HG02763 (cell line): ENCODE measurements at regions not wholly inside any gene's neighbourhood (a gene's known extent, or its start where the extent isn't known, plus 50 kb on each side); places are given as distances from the start of the nearest gene placed in this dataset.

ENCODE experiments used
- ATAC-seq: cut with Tn5 transposase; IDR thresholded peaks from one replicate; pipeline ENCODE4 v1.9.1; 2021; ENCODE audit warnings: mild to moderate bottlenecking, moderate library complexity; ENCODE audit not compliant: unreplicated experiment

DNA sequence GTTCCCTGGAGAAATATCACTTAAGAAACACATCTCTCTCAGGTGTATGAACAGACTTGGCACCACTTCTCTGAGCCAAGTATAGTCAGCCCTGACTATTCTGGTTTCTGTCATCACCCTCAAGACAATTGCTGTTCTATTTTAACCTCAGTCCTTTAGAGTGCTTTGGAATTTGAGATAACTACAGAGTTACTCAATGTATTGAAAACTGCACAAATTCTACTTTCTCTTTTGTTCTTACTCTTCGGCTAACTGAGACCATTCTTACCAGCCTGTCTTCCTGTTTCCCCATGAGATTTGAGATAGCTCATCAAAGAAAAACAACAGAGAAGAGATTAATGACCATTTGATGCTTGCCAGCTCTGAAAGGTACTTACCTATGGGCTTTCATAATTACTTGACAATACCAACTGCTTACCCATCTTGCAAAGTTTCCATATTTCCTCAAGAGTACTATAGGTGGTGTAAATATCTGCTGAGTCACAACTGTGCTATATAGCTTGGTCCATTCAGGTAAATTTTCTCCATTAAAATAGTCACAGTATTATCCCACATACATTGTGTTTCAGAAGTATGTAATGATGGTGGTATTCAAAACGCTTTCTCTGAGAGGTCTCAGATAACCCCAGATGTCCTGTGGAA, 467.5 kb upstream of the CHST9 start:
- peak; percentile 58 for ATAC-seq

DNA sequence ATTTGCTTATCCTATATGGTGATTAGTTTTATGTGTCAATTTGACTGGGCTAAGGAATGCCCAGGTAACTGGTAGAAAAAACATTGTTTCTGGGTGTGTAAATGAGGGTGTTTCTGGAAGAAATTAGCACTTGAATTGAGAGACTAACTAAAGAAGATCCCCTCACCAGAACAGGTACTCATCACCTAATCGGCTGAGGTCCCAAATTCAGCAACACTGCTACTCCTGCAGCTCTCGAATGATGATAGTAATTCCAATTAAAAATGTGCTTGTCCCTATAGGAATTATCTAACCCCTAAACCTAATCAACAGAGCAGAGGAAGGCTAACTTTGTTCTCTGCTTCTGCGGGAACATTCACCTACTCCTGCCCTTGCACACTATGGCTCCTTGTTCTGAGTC, 464.5 kb upstream of the CHST9 start:
- no peak for ATAC-seq

DNA sequence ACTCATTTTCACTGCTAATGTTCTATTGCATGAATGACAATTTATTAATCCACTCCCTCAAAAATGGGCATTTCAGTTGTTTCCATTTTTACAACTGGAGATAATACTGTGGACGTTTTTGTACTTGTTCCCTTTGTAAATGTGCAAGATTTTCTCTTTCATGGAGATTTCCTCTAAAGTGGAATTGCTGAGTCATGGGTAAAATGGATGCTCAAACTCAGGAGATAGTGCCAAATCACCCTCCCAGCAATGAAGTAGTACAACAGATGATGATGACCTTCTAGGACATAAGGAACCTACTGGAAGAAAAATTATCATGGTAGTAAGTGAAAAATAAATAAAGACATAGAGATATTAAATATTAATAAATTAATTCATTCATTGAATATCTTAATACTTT, 460.8 kb upstream of the CHST9 start:
- no peak for ATAC-seq

DNA sequence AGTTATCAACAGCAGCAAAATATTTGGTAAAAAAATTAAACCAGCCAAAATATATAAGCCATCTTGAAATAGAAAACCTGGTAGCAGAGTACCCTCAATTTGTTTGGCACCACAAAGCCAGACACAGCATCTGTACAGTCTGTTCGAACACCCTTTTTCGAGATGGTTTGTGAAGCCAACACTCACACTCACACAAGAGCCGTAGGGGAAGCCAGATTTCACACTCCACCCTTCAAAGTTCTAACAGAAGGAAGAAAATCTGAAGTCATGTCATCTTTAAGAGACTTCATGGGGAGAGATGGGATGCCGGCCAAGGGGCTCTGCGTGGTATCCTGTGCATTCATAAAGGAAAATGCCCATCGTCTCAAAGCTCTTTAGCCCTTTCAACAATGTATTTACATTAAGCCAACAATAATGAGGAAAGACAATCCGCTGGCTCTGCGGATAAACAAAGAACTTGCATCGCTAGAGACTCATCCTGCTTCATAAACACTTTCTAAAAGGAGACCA, 451.5 kb upstream of the CHST9 start:
- ATAC-seq, result no peak

DNA sequence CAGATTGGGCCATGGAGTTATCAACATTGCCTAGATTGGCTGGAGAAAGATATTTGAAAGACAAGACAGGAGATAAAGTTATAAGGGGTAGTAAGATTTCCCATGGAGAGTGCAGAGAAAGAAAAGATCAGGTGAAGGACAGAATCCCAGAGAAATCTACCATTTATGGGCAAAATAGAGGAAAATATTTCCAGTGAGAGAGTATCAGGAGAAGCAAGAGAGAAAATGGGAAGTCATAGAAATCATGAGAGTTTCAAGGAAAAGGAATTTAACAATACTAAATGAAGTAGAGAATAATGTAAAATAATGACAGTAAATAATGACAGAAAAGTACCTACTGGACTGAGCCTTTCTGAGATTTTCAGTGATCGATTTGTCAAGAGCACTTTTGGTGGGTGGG, 447.6 kb upstream of the CHST9 start:
- ATAC-seq, result no peak

DNA sequence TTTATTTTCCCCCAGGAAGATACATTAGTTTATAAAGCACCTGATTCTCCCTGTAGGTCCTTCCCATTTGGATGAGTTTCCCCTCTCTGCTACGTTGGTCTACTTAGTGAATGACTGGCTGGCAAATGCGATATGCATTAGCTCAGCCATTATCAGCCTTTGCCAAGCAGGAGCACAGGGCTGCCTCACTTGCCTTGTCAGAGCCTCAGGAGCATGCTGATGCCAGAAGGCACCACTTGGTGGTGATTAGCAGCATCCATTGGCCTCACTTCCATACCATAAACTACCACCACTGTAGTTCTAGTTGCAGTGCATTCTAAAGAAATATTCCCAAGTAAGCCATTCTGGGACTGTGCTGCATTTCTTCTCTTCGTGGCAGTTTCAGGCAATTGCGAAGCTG, 442.8 kb upstream of the CHST9 start:
- ATAC-seq, result no peak

DNA sequence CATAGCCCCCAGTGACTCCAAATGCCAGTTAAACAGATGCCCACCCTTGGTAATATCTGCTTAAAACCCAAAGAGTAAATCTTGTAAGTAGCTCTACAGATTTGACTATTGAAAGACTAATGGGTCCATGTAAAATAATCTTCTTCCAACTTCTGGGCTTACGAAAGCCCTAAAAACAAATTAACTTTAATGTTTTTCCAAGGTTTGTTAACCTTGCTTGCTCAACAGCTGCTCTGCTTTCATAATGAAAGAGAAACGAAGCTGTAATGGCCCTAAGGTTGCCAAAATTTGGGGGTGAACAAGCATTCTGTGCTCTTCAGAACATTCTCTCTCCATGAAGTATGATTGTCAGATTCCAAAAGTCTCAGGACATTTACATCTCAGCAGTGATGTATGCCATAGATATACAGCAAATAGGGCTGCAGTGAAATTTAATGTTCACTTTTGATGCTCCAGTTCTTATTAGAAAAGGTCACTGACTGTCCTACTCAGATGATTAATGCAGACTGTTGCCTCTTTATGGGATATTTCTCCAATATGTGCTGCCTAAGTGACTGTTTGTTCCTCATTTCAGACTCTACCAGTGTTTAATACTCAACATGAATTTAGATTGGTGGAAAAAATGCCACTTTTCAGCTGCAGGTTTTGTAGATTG, 436.3 kb upstream of the CHST9 start:
- no peak for ATAC-seq

DNA sequence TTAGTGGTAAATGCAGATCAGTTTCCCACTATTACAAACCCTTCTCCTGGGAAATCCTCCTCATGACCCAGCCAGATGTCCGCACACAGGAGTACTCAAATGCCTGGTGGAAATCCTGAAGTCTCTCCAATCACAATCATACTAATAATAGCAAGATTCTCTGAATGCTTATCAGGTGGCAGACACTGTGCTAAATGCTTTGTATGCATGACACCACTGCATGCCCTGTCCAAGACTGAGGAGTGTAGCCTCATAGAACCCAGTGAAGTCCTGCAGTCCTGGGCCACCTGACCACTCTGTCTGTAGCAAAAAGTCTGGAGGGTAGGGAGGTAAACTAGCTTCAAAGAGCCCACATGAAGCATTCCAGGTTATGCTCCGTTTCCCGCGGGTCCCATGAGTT, 434.8 kb upstream of the CHST9 start:
- ATAC-seq, result no peak

DNA sequence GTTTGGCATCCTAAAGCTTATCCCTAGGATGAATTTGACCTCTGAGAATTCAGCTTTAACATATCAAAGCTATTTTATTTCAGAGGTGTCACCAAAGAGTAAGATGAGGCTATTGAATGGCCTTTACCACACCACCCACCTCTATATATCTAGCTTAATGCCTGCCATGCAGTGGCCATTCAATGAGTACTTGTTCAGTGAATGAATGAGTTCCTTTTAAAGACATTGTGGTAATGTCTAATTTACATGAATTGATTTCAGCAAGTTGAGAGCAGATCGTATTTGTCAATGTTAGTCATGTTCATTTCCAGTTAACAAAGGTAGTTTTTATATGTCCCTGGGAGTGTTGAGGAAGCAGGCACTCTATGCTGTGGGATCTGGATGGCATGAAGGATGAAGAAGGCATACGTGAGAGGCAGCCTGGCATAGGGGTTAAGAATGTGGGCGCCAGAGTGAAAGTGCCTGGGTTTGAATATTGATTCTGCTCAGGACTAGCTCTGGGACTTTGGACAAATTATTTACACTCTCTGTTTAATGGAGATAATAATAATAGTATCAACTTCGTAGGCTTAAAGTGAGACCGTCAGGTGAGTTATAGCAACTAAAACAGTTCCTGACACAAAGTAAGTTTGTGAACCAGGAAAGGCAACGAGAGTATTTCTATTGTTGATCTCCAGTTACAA, 434.1 kb upstream of the CHST9 start:
- ATAC-seq, result no peak

DNA sequence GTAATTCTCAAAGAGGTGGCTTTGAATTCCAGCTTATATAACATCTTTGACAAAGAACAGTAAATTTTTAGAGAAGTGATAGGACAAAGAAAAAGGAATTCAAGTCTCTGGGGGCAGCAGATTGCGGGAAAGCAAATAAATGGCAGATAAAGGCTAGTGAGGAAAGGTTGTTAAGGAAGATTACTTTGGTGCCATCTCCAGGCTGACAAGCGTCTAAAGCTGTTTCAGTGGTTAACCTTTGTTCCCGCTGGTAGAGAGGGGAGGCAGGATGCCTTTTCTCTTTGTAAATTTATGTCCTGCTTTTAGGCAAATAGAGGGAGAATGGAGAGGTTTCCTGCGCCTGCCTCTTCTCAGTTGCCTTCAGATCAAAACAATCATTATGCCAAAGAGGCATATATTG, 431.2 kb upstream of the CHST9 start:
- no peak for ATAC-seq

DNA sequence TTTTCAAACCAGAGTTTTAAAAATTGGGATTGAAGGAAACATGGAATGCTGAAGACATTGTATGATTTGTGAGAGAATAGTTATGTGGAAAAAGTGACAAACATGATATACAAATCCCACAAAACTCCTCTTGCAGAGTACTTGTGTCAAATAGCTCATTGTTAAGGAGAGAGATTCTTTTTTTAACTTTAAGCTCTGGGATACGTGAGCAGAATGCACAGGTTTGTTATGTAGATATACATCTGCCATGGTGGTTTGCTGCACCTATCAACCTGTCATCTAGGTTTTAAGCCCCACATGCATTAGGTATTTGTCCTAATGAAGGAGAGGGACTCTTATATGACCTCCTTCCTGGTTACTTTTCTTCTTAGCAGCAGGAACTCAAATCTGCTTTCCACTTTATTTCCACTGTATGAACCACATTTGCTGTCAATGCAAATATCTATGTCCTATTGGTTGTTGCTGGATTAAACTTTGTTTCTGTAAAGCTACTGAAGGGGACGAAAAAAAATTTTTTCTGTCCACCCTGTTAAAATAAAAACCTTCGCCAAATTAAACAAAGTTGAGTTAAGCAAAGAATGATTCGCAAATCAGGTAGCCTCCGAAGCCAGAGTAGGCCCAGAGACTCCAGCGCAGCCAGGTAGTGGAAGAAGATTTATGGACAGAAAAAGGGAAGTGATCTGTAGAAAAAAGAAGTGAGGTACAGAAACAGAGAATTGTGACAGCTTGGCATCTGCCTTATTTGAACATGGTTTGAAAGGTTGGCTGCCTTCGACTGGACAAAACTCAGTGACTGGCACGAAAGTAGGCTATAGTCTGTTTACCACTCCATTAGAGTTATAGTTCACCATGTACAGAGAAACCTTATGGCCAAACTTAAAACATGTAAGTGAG, 430.1 kb upstream of the CHST9 start:
- ATAC-seq, result no peak

DNA sequence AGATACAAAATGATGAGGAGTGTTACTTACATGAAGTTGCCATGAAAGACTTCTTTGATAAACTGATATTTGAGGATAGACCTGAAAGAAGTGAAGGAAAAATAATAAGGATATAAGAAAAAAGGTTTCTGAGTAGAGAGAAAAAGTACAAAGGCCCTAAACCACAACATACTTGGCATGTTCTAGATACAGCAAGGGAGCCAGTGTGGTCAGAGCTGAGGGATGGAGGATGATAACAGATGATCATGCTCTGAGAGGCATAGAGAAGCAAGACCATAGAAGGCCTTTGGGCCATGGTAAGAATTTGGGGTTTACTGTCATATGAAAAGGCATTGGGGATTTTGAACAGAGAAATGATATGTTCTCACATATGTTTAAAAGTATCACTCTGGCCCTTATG, 424.1 kb upstream of the CHST9 start:
- no peak for ATAC-seq

DNA sequence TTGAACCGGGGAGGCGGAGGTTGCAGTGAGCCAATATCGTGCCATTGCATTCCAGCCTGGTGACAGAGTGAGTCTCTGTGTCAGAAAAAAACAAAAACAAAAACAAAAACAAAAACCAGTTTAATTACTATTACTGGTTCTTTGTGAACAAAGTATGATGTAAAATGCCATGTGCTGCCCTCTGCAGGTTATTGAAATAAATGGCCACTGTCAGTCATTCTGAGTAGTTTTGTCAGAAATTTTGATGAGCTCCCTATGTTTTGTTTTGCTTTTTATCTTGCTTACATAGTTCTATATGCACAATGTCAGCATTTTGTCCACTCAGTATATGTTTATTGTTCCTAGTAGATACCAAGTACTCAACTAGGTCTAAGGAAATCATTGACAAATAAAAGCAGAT, 423.6 kb upstream of the CHST9 start:
- no peak for ATAC-seq

DNA sequence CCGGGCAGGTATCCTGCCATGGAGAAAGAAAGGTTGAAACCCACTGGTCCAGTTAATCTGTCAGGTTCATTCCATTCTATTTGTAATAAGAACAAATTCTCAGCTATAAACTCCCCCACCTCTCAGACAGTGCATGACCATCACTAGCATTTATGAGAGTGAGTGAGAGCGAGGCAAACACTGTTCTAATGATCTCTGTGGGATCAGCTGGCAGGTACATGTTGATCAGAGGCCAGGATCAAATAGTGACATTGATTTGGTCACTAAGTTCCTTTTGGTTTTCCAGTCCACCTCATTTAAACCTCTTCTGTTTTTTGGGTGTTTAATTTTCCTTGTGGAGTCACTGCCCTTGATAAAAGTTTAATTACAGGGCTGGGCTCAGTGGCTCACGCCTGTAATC, 423.1 kb upstream of the CHST9 start:
- ATAC-seq, result no peak

DNA sequence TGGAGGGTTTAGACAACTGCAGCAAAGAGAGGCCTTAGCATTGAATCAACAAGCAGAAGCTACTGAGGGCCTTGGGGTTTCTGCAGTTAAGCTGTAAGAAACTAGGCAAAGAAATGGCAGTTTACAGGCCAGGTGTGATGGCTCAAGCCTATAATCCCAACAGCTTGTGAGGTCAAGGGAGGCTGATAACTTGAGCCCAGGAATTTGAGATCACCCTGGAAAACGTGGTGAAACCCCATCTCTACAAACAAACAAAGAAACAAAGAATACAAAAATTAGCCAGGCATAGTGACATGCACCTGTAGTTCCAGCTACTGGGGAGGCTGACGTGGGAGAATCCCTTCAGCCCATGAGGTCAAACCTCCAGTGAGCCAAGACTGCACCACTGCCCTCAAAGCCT, 421.6 kb upstream of the CHST9 start:
- ATAC-seq, result no peak

DNA sequence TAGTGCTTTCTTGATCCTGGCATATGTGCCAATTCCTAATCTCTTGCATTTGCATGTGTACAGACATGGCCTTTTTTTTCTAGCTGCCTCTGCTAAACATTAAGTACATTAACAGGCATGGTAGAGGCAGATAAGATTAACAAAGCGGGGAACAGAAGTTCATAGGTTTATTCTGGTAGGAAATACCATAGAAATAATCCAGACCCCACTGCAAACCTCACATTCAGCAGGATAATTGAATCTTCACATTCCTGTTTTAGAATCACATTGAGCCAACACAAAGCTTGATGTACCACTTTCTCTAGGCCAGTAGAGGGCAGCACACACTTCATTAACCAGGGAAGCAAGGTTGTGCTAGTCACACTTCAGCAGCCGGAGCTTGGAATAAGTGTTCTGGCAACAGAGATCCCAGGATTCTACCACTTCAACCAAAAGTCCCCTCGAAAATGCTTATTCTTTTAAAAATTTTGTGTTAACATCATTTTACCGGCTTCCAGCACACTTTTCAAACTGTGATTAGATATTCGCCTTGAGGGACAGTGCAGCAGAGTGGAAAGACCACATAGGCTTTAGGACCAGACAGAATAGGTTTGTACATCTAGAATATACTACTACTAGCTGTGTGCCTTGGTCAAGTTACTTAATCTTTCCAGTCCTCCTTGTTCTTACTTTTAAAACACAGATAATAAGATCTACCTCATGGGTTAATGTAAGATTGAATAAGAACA, 420.2 kb upstream of the CHST9 start:
- ATAC-seq, result peak; percentile 91

DNA sequence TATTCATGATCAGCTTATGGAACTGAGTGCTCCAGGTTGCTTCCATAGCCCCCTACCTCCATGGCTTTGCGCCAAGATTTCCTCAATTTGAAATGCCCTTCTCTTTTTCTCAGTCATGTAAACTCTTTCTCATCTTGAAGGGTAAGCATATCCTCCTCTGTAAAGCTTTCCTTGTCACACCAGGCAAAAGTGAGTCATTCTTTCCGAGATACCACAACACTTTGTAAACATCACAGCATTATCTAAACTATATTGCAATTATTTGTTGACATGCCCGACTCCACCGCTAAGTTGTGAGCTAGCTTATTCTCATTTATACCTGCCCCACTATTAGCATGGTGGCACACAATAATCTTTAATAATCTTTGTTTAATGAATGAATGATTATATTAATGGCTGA, 419.5 kb upstream of the CHST9 start:
- ATAC-seq, result no peak

DNA sequence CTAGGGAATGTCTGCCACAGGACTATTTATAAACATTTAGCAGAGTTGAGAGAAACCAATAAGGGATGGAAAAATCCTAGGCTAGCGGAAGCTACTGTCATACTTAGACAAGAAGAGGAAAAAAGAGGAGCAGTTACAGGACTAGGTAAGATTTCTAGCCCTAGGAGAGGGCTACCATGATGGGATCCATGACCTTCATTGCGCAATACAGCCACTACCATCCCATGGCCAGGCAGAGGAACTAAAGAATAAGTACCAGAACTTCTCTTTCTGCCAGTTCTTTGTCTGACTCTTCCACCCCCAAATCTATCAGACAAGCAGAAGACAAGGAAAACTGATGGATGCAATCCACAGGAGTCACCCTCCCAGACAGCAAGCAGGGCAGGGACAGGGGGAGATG, 417.0 kb upstream of the CHST9 start:
- ATAC-seq, result no peak

DNA sequence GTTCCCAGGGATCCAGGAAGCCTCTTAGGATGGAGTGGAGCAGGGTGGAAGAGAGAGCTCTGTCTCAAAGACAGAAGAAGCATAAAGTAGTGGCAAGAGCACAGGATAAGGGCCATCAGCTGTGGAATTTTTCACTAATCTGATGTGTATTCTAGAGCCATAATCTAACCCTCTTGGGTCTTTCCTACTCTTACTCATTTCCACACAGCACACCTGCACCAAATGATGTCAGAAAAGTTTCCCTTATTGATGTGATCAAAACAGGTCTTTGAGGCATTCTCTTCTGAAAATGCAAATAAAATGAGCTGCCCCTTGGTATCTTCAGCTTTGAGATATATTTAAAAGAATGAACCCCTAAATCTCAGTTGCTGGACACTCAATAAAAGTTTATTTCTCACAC, 415.1 kb upstream of the CHST9 start:
- ATAC-seq, result no peak

DNA sequence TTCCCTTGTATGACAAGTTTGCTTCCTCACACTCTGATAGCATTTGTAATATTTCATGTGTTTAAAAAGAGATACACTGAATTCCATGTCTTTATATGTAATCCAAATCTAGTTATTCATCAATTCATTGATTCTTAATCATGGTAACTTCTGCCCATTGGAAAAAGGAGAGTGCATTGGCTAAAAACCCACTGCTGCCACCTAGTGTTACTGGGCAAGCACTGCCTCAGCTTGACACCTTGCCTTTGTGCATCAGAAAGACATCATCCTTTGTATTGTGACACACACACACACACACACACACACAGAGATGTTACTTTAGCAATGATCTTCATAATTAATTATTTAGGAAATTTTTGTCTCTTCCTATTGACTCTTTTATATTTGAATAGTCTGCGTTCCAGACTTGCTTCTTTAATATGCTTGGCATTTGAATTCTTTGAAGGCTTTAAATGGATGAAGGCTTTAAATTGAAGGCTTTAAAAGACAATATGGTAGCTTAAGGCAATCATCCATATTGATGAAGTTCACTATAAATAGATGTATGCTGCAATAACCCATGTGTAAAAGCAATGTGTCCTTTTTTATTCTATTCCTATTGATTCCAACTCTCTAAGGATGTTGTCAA, 414.2 kb upstream of the CHST9 start:
- ATAC-seq, result peak; percentile 81
